T-helper 2 cell (primary cell): ENCODE measurements at regions not wholly inside any gene's neighbourhood (a gene's known extent, or its start where the extent isn't known, plus 50 kb on each side); places are given as distances from the start of the nearest gene placed in this dataset.
"Not testable (repeated sequence)": the region's sequence is repeated elsewhere in the genome, so short reads cannot be mapped to it uniquely, and the experiment has no call there.

Experiments used
- DNase-seq, 5 experiments: peaks; one replicate each; pipeline versions ENCODE4 v3.0.0 to v3.0.0-alpha.2; 2012 to 2022

- DNase-seq: not testable (repeated sequence)
Measured at GRCh38 chr16:5160010-5160409, 62.4 kb upstream of the EEF2KMT start.

DNA sequence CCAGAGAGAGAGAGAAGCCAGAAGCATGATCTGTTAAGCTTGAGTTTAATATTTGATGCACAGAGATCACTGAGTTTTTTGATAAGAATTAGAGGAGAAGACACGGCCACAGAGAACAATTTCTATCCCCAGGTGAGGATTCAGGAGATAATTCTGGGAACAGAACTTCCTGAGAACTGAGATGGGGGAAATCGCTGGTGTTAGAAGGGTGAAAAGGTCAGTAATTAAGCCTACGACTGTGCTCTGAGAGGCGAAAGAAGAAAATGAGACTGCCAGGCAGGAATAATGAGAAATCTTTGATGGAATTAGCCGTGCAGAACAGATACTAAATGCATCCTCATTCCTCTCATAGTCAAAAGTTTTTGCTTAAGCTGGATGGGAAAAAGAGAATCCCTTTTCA is 61.9 kb upstream of the EEF2KMT start:
- not testable (repeated sequence) for DNase-seq

DNA sequence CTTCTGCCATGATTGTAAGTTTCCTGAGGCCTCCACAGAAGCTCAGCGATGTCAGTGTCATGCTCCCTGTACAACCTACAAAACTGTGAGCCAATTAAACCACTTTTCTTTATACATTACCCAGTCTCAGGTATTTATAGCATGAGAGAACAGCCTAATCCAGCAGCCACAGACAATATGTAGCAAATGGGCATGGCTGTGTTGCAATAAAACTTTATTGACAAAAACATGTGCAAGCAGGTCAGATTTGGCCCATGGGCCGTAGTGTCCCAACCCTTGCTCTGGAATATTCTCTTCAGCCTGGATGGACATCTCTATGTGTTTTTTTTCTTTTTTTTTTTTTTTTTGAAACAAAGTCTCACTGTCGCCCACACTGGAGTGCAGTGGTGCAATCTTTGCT is 60.9 kb upstream of the EEF2KMT start:
- DNase-seq: no peak

DNA sequence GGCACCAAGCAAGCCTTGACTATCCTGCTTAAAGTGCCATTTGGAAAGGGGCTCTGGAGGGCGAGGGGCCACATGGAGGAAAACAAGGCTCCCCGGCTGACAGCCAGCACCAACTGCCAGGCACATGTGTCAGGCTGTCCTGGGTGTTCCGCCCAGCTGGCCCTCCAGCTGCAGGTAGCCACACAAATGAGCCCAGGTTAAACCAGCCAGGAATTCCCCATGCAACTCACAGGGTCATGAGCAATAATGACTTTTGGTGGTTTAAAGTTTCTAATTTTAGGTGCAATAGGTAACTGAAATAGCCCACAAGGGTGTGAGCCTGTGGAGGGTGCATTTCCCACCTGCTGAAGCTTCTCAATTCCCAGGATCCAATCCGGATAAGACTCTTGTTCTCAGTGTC is 58.9 kb upstream of the EEF2KMT start:
- not testable (repeated sequence) for DNase-seq

- DNase-seq: not testable (repeated sequence)
Measured at GRCh38 chr16:5154006-5154405, 56.4 kb upstream of the EEF2KMT start.

DNA sequence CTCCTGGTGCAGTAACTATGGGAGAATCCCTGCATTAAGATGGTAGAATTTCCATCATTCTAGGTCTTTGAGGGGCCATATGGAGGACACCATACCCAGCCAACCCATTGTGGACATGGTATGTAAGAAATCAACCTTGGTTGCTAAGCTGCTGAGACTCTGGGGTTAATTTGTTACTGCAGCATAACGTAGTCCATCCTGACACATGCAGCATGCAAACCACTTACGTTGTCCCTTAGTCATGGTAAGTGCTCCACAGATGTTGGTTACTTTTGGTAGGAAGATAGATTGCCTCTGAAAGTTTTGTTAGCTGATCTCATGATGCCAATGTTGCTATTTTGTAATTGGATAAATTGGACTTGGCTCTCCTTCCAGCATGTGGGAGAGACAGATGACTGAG is 53.8 kb upstream of the EEF2KMT start:
- DNase-seq: not testable (repeated sequence)
